GM18858 (cell line): ENCODE measurements at regions not wholly inside any gene's neighbourhood (a gene's known extent, or its start where the extent isn't known, plus 50 kb on each side); places are given as distances from the start of the nearest gene placed in this dataset.
A peak's percentile ranks its signal among the peaks of the same experiment; 100 is the strongest.

Experiments
- ATAC-seq: cut with Tn5 transposase; IDR thresholded peaks from one replicate; pipeline ENCODE4 v1.9.1; 2021; ENCODE audit not compliant: unreplicated experiment

DNA sequence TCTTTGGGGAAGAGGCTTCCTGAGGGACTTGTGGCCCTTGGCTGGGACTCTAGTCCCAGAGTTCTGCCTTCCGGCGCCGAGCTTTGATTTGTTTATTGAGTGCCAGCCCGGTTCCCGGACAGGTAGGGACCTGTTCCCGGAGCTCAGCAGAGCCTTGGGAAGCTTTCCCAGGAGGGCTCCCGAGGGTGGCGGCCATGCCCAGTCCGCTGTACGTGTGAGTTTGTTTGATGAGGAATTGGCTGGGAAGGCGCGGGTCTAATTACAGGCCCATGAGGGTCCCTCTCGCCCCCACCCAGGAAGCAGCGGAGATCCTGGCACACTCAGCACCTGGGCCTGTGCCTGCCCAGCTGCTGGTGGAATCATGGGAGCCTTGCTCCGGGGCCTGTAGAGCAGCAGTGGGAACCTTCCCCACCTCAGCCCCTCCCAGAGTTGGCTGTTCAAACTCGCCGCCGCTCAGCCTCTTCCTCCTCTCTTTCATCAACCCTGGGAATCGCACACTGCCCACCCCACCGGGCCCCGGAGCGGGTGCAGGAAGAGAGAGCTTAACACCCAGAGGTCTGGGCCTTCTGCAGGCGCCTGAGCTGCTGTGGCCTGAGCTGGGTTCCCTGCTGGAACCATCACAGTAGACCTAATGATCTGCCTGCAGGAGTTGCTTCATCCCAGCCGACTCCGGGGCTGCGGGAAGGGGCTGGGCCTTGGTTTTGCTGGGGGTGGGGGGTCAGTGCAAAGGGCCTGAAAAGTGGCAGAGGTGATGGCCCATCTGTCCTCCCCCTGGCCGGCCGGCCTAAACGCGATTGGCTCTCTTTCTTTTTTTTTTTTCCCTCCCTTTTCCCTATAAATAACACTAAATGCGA, 313.7 kb downstream of the SEC14L1 start:
- ATAC-seq, result no peak

DNA sequence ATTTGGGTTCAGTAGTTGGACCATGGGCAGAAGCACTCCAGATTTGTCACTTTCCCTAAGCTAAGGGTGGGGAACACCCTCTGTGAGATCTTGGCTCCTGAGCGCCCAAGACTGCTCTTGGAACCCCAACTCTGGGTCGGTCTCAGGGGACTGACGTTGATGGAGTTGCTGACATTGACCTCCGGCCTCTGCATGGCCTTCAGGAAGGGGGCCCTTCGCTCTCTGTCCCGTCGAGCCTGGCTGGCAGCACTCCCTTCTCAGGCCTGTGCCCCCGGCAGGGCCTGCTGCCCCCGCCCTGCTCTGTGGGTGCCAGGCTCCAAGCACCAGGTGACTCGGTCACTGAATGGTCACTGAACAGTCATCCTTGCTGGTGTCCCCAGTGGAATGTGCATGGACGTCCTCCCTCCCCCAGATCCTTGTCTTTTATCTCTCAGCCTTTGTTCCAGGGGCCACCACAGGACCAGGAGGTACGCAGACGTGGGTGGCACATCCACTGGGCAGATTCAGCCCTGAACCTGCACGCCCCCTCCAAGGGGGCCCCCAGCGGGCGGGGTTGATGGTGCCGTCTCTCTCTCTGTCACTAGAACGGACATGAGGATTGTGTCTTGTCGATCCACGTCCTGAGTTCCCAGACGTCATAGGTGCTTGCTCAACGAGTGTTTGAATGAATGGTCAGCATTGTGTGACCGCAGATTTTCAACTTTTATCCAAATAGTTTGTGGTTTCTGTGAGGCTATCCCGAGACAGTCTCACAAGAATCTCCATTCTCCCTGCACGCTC, 314.5 kb downstream of the SEC14L1 start:
- ATAC-seq, result no peak

DNA sequence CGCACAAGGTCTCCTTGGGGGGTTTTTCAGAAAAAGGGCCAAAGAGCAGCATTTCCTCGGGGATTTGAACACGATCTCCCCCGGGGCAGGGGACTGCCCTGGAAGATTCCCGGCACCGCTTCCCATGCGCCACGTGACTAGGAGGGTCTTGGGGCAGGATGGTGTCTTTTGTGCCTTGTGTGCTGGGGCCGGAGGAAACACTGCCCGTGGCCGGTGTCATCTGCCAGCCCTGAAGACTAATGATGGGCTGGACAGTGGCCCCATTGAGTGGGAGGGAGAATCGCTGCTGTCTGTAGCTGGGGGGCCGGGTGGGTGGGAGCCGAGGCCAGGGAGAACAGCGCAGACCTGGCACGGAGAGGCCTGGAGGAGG, 315.1 kb downstream of the SEC14L1 start:
- ATAC-seq, result no peak

GRCh38 chr17:77456271-77456950, 315.6 kb downstream of the SEC14L1 start:
- ATAC-seq, result no peak

DNA sequence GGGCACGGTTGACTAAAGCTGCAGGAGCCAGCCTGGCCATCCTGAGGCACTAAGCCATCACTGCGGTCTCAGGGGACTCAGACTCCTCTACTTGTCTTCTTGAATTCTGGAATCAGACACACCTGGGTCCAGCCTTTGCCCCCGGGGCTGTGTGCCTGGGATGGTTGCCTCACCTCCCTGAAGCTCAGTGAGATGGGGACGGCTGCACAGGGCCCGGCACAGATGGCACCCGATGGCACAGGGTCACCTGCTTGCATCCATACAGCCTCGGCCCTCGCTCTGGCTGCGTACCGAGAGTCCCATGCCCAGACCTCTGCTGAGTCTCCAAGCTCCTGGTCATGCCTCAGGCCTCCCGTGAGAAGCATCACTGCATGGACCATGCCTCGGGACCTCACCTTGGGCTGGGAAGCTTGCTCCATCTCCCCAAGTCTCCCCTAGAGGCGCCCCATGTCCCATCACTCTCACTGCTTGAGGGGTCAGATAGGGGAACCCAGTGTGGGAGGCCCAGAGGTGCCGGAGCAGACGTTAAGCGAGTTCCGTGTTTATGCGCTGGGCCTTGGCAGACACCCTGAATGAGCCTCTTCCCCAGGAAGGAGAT, 316.3 kb downstream of the SEC14L1 start:
- no peak for ATAC-seq

GRCh38 chr17:77457572-77458201, 316.9 kb downstream of the SEC14L1 start:
- no peak for ATAC-seq

GRCh38 chr17:77458202-77459017, 317.6 kb downstream of the SEC14L1 start:
- ATAC-seq, result no peak

DNA sequence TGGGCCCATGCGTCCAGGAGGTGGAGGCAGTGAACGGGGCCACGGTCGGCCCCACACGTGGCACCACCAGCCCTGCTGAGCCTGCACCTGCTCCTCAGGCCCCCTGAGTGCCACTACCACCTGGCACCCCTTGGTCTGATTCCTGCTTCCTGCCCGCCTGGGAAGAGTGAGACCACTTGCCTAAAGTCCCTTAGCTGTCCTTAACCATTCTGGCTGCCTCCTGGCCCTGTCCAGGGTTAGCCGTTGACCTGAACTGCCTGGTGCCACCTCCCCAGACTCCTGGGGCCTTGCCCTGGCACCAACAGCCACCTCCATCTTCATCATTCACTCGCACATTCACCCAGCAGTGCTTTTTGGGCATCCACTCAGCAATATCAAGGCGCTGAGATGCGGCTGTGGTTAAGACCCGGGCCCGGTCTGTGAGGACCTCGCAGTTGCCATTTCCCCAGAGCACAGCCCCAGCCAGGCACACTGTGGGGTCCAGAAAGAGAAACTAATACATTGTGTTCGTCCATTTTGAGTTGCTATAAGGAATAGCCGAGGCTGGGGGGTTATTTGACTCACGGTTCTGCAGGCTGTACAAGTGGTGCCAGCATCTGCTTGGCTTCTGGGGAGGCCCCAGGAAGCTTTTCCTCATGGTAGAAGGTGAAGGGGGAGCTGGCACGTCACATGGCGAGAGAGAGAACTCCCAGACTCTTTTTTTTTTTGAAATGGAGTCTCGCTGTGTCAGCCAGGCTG, 318.4 kb downstream of the SEC14L1 start:
- no peak for ATAC-seq

DNA sequence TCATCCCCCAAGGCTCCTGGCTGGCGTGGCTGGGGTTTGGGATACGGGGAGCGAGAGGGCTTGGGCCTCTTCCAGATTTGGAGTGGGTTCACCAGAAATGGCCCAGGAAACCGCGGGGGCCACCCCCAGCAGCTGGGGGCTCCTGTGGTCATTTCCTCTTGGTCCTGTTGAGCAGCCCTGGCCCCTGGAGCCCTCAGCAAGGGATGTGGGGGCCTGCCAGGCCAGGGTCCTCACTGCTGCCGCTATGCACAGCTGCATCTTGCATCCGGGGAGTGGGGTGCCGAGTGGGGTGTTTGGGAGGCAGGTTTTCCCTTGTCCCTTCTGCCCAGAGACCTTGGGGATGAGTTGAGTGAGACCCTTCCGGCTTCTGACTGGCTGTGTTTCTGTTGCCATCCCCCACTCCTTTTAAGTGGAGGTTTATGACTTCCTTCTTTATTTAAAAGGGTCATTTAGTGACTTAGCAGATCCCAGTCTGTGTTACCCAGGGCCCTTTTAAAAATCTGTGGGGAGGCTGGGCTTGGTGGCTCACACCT, 319.8 kb downstream of the SEC14L1 start:
- ATAC-seq, result no peak

DNA sequence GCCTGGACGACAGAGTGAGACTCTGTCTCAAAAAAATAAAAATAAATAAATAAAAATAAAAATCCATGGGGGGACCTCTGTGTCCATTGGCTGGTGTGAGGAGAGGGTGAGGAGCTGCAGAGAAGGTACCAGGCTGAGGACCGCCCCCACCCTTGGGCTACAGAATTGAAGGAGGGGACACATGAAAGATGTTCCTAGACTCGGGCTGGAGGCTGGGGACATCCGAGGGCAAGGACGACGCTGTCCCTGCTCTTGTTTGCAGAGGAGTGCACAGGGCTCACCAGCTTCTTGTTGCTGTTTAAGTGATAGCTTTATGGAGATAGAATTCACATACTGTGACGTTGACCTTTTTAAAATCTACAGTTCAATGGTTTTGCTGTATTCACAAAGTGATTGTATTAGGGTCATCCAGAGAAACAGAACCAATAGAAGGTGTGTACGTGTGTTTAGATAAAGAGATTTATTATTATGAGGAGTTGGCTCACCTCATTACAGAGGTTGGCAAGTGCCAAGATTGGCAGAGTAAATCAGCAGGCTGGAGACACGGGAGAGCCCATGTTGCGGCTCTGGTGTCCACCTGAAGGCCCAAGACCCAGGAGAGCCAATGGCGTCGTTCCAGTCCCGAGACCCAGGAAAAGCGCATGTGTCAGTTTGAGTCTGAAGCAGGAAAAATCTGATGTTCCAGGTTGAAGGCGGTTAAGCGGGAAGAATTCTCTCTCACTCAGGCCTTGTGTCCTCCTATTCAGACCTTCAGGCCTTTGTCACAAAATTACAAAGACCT, 320.7 kb downstream of the SEC14L1 start:
- ATAC-seq, result no peak

- no peak for ATAC-seq
Measured at GRCh38 chr17:77462090-77462489, 321.3 kb downstream of the SEC14L1 start.

DNA sequence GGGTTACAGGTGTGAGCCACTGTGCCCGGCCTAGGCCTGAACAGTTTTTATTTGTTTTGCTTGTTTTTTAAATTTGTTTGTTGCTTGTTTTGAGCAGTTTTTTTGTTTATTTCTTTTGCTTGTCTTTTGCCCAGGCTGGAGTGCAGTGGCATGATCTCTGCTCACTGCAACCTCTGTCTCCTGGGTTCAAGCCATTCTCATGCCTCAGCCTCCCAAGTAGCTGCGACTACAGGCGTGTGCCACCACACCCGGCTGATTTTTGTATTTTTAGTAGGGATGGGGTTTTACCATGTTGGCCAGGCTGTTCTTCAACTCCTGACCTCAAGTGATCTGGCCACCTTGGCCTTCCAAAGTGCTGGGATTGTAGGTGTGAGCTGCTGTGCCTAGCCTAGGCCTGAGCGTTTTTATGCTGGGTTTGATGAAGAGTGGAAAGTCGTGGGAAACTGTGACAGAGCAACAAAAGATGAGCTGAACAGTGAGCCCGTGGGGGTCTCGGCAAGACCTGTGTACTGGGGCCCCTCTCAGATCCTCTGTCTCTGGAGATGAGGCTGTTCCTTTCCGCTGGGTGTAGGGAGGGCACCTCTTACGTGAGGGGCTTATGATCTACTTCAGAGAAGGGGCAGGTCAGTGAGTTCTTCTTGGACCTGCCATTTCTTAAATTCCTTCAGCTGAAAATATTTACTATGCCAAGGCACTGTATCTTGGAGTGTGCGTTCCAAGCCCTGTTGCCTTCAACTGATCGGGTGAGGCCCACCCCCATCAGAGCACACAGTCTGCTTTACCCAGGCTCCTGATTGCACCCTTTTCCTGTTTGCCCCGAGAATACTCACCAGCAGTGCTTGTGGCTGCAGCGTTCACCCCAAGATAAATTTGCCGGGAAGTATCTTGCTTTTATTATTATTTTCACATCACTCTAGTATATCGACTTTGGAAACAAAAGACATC, 322.1 kb downstream of the SEC14L1 start:
- no peak for ATAC-seq

GRCh38 chr17:77464988-77465357, 324.2 kb downstream of the SEC14L1 start:
- ATAC-seq, result no peak

DNA sequence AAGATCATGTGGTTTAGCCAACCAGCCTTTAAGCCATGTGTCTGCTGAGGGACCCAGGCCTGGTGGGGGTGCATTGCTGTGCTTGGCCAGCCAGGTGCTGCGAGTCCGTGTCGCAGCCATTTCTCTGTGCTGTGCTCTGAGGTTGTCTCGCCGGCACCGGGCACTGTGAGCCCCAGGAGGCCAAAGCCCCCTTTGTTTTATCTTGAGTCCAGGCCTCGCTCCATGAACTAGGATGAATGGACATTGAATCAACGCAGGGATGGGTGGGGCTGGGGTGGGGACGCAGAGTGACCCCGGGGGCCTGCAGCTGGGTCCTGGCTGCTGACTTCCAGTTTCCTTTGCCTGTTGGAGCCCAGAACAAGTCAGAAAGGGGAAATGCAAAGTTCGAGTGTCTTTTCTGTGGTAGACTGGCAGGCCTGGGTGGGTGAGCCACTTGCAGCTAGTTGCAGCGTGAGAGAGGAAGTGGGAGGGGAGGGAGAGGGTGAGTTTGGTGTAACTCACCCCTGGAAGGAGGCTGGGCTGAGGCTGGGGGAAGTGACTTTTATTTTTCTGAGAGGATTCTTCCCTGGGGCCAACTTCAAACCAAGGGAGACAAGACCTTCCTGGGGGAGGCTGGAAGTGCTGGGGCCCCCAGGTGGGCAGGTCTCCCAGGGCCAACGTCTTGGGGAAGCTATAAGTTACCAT, 324.7 kb downstream of the SEC14L1 start:
- peak; percentile 43 for ATAC-seq

- ATAC-seq, result no peak
Measured at GRCh38 chr17:77466140-77466539, 325.4 kb downstream of the SEC14L1 start.

DNA sequence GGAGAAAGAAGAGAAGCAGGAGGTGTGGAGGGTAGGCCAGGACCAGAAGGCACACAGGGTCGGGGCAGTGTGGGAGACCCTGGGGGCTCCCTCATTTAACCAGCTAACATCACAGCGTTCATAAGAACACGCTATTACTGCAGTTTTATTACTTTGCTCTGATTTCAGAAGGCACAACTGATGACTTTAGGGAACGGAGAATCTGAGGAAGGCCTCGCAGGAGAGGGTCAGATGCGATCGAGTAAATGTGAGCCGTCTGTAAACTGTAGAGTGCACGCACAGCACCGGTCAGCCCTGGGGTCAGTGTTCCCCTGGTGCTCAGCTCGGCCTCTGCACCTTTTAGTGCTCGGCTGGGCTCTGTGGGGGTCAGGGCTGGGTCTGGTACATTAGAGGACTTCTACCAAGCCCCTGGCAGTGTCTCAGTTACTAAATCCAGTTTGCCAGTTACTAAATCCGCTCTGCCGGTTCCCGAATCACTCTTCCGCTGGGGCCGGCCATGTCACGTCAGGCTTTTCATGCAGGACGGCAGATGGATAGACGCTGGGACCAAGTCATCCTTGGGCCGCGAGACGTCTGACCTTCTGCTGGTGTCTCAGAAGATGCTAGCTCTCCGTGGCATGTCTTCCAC, 325.9 kb downstream of the SEC14L1 start:
- ATAC-seq, result no peak
